Vagina (tissue), 2 donors: ENCODE measurements at regions not wholly inside any gene's neighbourhood (a gene's known extent, or its start where the extent isn't known, plus 50 kb on each side); places are given as distances from the start of the nearest gene placed in this dataset.

Source experiments
- DNase-seq, 2 donors: peaks; one replicate each; pipeline ENCODE4 v3.0.0-alpha.2; 2017; ENCODE audit errors: extremely low spot score in 2 of 2
- H3K27ac ChIP-seq: fragments of 200-600 bp; sonication (generic); one replicate; pipeline ENCODE4 v1.5.1; 2019
- H3K27me3 ChIP-seq: fragments of 200-600 bp; sonication (generic); one replicate; pipeline ENCODE4 v1.5.1; 2019
- H3K36me3 ChIP-seq, 2 donors: fragments of 200-600 bp; sonication (generic); one replicate each; pipeline ENCODE4 v1.5.1; 2017 to 2019
- H3K4me1 ChIP-seq: fragments of 200-600 bp; sonication (generic); one replicate; pipeline ENCODE4 v1.5.1; 2019
- H3K4me3 ChIP-seq, 2 donors: fragments of 200-600 bp; sonication (generic); 1 replicate in 1 of 2; 2 replicates in 1 of 2; pipeline ENCODE4 v1.5.1; 2016 to 2019
- H3K9me3 ChIP-seq: fragments of 200-600 bp; sonication (generic); one replicate; pipeline ENCODE4 v1.5.1; 2019
- CTCF ChIP-seq, 3 experiments: fragments of 450-650 bp in 2 of 3; fragments of 200-600 bp in 1 of 3; sonication (generic) in 1 of 3; IDR thresholded peaks; one replicate each; pipeline ENCODE4 v1.5.1; 2017 to 2019; ENCODE audit warnings: antibody characterized with exemption in 3 of 3, mild to moderate bottlenecking in 2 of 3, moderate library complexity in 2 of 3
- POLR2A ChIP-seq, 2 donors: fragments of 450-650 bp; IDR thresholded peaks; one replicate each; pipeline ENCODE4 v1.6.1; 2017; ENCODE audit warnings: antibody characterized with exemption in 2 of 2, mild to moderate bottlenecking in 2 of 2, moderate library complexity in 2 of 2
- POLR2AphosphoS5 ChIP-seq, 2 donors: sonication (generic); formaldehyde crosslinking; IDR thresholded peaks; one replicate each; pipeline ENCODE4 v1.9.0; 2017; ENCODE audit warnings: antibody characterized with exemption in 2 of 2, mild to moderate bottlenecking in 2 of 2, low read depth in 1 of 2; ENCODE audit not compliant: insufficient read depth in 1 of 2
- intact Hi-C: fragments of 100-400 bp; cut with DNase I; formaldehyde crosslinking; loops from one replicate; pipeline ENCODE4 v1.15.1; 2023

- H3K27ac ChIP-seq: no peak overlapping the region
- TF ChIP-seq POLR2AphosphoS5 (IDR thresholded peaks at IDR 0.05; ENCODE audit: insufficient read depth in 1 of 2, low read depth in 1 of 2) (no peak), POLR2A (IDR thresholded peaks at IDR 0.05) (no peak), CTCF (IDR thresholded peaks at IDR 0.05) (no peak)
These were observed 392.7 kb downstream of the AGTPBP1 start for GRCh38 chr9:85349046-85349445.

DNA sequence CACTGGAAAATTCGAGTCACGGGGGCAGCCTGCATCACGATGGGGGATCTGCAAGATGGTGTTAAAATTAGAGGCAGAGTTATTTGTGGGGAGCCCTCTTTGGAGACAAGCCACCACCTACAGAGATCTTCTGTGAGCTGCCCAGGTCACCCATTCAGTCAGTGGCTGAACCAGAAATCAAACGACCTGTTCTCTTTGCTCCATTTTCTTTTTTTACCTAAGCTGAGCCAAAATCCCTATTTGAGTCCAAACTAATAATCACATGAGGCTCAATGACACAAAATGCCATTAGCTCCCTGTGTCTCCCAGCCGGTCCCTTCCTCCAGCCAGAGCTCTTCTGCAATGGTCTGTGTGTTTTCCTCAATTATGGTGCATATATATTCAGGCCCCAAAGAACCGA is 394.2 kb downstream of the AGTPBP1 start:
- TF ChIP-seq CTCF (IDR thresholded peaks at IDR 0.05) (no peak), POLR2AphosphoS5 (IDR thresholded peaks at IDR 0.05; ENCODE audit: insufficient read depth in 1 of 2, low read depth in 1 of 2) (no peak), POLR2A (IDR thresholded peaks at IDR 0.05) (no peak)
- Histone ChIP-seq H3K4me1 (no peaks in the 10 kb centered on the region), H3K36me3 (no peaks in the 10 kb centered on the region), H3K9me3 (no peaks in the 10 kb centered on the region), H3K27me3 (no peaks in the 10 kb centered on the region), H3K27ac (no peak overlapping the region), H3K4me3 (no peak overlapping the region)
- DNase-seq: no peak
- intact Hi-C loops: no loop called here

More at GRCh38 chr9:85349046-85349445, 392.7 kb downstream of the AGTPBP1 start:
- Histone ChIP-seq H3K4me3 (no peak overlapping the region), H3K9me3 (no peaks in the 10 kb centered on the region), H3K27me3 (no peaks in the 10 kb centered on the region), H3K4me1 (no peaks in the 10 kb centered on the region), H3K36me3 (no peaks in the 10 kb centered on the region)
- no peak for DNase-seq
- intact Hi-C loops: no loop called here

- no peak overlapping the region for H3K27ac ChIP-seq
- no peaks in the 10 kb centered on the region for H3K4me1 ChIP-seq
- no peaks in the 10 kb centered on the region for H3K9me3 ChIP-seq
- TF ChIP-seq POLR2A (IDR thresholded peaks at IDR 0.05) (no peak), POLR2AphosphoS5 (IDR thresholded peaks at IDR 0.05; ENCODE audit: insufficient read depth in 1 of 2, low read depth in 1 of 2) (no peak), CTCF (IDR thresholded peaks at IDR 0.05) (no peak)
- intact Hi-C loops: no loop called here
- DNase-seq: no peak
- no peaks in the 10 kb centered on the region for H3K27me3 ChIP-seq
- no peak overlapping the region for H3K4me3 ChIP-seq
- H3K36me3 ChIP-seq: no peaks in the 10 kb centered on the region
These were observed 396.9 kb downstream of the AGTPBP1 start for GRCh38 chr9:85344901-85345300.

DNA sequence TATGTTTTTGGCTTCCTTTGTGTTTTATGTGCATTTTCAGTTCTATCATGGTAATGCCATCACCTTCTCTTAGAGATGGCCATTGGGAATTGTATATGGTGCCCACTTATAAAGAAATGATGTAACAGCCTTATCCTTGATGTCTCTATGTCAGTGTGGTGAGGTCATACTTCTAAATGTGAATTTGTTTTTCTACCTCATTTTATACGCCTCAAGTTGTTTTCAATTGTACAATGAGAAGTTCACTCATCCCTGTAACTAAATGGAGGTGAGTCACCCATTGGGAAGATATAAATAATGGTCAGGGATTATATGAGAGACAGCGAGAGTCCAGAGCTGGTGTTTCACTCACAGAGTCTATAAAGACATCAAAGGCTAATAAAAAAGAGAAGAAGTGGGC is 402.4 kb downstream of the AGTPBP1 start:
- H3K27me3 ChIP-seq: no peaks in the 10 kb centered on the region
- no peaks in the 10 kb centered on the region for H3K36me3 ChIP-seq
- no peak overlapping the region for H3K4me3 ChIP-seq
- intact Hi-C loops: no loop called here
- H3K9me3 ChIP-seq: no peaks in the 10 kb centered on the region
- H3K27ac ChIP-seq: no peak overlapping the region
- no peaks in the 10 kb centered on the region for H3K4me1 ChIP-seq
- TF ChIP-seq POLR2A (IDR thresholded peaks at IDR 0.05) (no peak), POLR2AphosphoS5 (IDR thresholded peaks at IDR 0.05; ENCODE audit: insufficient read depth in 1 of 2, low read depth in 1 of 2) (no peak)
- DNase-seq: no peak

- no peak overlapping the region for H3K4me3 ChIP-seq
- H3K36me3 ChIP-seq: no peaks in the 10 kb centered on the region
- no peak for DNase-seq
- no peaks in the 10 kb centered on the region for H3K27me3 ChIP-seq
- H3K27ac ChIP-seq: no peak overlapping the region
- H3K9me3 ChIP-seq: no peaks in the 10 kb centered on the region
- intact Hi-C loops: no loop called here
- TF ChIP-seq CTCF (IDR thresholded peaks at IDR 0.05): no peak
- no peaks in the 10 kb centered on the region for H3K4me1 ChIP-seq
These were observed 407.5 kb downstream of the AGTPBP1 start for GRCh38 chr9:85334228-85334627.

DNA sequence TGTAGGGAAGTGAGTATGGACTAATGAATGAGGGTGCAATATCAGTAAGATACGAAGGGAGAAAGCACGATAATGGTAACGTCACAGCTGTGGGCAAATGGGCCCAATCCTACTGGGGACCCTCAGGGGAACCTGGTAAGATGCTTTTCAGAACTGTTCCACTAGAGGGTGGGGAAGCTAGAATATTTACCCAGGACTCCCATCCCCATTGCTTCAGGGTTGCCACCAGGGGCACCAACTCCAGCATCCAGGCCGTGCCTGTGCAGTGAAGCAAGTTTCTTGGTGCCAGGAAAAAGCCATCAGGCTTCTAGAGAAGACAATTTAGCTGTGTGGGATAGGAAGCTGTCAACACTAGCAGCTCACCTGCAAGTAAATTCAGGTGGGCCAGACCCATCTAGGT is 409.3 kb downstream of the AGTPBP1 start:
- Histone ChIP-seq H3K4me1 (no peaks in the 10 kb centered on the region), H3K4me3 (no peak overlapping the region), H3K9me3 (no peaks in the 10 kb centered on the region), H3K36me3 (no peaks in the 10 kb centered on the region), H3K27ac (no peak overlapping the region), H3K27me3 (no peaks in the 10 kb centered on the region)
- no peak for DNase-seq
- intact Hi-C loops: no loop called here
- TF ChIP-seq CTCF (IDR thresholded peaks at IDR 0.05) (no peak), POLR2AphosphoS5 (IDR thresholded peaks at IDR 0.05; ENCODE audit: insufficient read depth in 1 of 2, low read depth in 1 of 2) (no peak), POLR2A (IDR thresholded peaks at IDR 0.05) (no peak)
